ENCODE measurements at regions not wholly inside any gene's neighbourhood (a gene's known extent, or its start where the extent isn't known, plus 50 kb on each side); places are given as distances from the start of the nearest gene placed in this dataset.

- Histone ChIP-seq H3K9me2 (ENCODE audit: insufficient read depth) (no peaks in the 10 kb centered on the region), H3K4me1 (ENCODE audit: control insufficient read depth in 1 of 2, insufficient read depth in 2 of 2, low read length in 2 of 2) (no peaks in the 10 kb centered on the region), H3K4me3 (replicated peaks in 1 of 2; ENCODE audit: low read depth in 1 of 2, low read length in 2 of 2) (no peak overlapping the region), H3K36me3 (ENCODE audit: control insufficient read depth in 1 of 2, insufficient read depth in 2 of 2, low read length in 2 of 2) (no peaks in the 10 kb centered on the region), H3K27ac (ENCODE audit: low read depth, low read length) (no peak overlapping the region), H3K9ac (ENCODE audit: low read length) (no peak overlapping the region), H3K4me2 (ENCODE audit: low read length) (no peak overlapping the region), H3K79me2 (ENCODE audit: insufficient read depth, low read length) (no peaks in the 10 kb centered on the region), H4K20me1 (ENCODE audit: insufficient read depth) (no peaks in the 10 kb centered on the region), H3K27me3 (ENCODE audit: insufficient read depth, low read length) (peaks cover 25% of the 10 kb centered on the region), H2AFZ (ENCODE audit: low read depth, low read length, poor library complexity, severe bottlenecking) (no peak overlapping the region), H3K9me3 (ENCODE audit: control insufficient read depth in 1 of 2, insufficient read depth in 1 of 2, low read depth in 1 of 2, low read length in 2 of 2) (no peaks in the 10 kb centered on the region)
- RAD21 ChIA-PET (ENCODE audit: low non-redundant PET in 1 of 2, low total read pairs in 2 of 2, uncharacterized antibody in 2 of 2, unreplicated experiment in 2 of 2): no interaction called here
- no peak for TF ChIP-seq ZNF274 (IDR thresholded peaks at IDR 0.05; ENCODE audit: low read depth, low read length)
- TF ChIP-seq TCF7L2 (IDR thresholded peaks at IDR 0.05; ENCODE audit: borderline replicate concordance, extremely low read depth, insufficient read depth, insufficient read length): no peak
- TF ChIP-seq SP1 (IDR thresholded peaks at IDR 0.05; ENCODE audit: low read depth): no peak
- no peak for TF ChIP-seq CTCF (IDR thresholded peaks at IDR 0.05 in 2 of 3, conservative IDR thresholded peaks at IDR 0.05 in 1 of 3; ENCODE audit: borderline replicate concordance in 1 of 3, insufficient read depth in 1 of 3, low read depth in 2 of 3, low read length in 2 of 3)
- TF ChIP-seq ZFX (IDR thresholded peaks at IDR 0.05): no peak
- TF ChIP-seq ELF1 (IDR thresholded peaks at IDR 0.05; ENCODE audit: borderline replicate concordance, low read depth): no peak
- no peak for TF ChIP-seq ZBTB33 (IDR thresholded peaks at IDR 0.05; ENCODE audit: extremely low read depth, insufficient replicate concordance, low read length)
- TF ChIP-seq JUND (IDR thresholded peaks at IDR 0.05): no peak
- no peak for TF ChIP-seq FOSL1 (IDR thresholded peaks at IDR 0.05; ENCODE audit: low read depth)
- no peak for TF ChIP-seq YY1 (IDR thresholded peaks at IDR 0.05; ENCODE audit: extremely low read depth, insufficient replicate concordance, low read depth, low read length)
- TF ChIP-seq MAX (IDR thresholded peaks at IDR 0.05): no peak
- TF ChIP-seq SIN3A (IDR thresholded peaks at IDR 0.05; ENCODE audit: low read depth): no peak
- no peak for TF ChIP-seq EZH2 (IDR thresholded peaks at IDR 0.05)
- no peak for DNase-seq (ENCODE audit: low read depth, low spot score)
- intact Hi-C loops (cut with micrococcal nuclease): no loop called here
- CTCF ChIA-PET: no interaction called here
- POLR2A ChIA-PET: no interaction called here
- BruUV-seq (replicated peaks): no TSS peak
- no peak for ATAC-seq
Observed at GRCh38 chr1:34639701-34640100, 115.1 kb upstream of the GJB5 start.

Data from HCT116 (cell line).